DOHH2 (cell line): ENCODE measurements at regions not wholly inside any gene's neighbourhood (a gene's known extent, or its start where the extent isn't known, plus 50 kb on each side); places are given as distances from the start of the nearest gene placed in this dataset.

ENCODE experiments used
- H3F3A ChIP-seq: fragments of 200-600 bp; sonication (generic), shearing (Covaris generic); 2 replicates; pipeline ENCODE4 v1.6.0; 2016; ENCODE audit warnings: antibody characterized with exemption, mild to moderate bottlenecking; ENCODE audit not compliant: control insufficient read depth, insufficient read depth
- H3K27ac ChIP-seq: fragments of 200-600 bp; sonication (generic); 2 replicates; pipeline ENCODE4 v1.5.1; 2014; ENCODE audit warnings: low read depth, mild to moderate bottlenecking, low read length, moderate library complexity
- H3K27me3 ChIP-seq: fragments of 200-600 bp; sonication (generic); 2 replicates; pipeline ENCODE4 v1.6.1; 2014; ENCODE audit warnings: mild to moderate bottlenecking, low read length, mixed read lengths; ENCODE audit not compliant: control insufficient read depth
- H3K36me3 ChIP-seq: fragments of 200-600 bp; sonication (generic); 2 replicates; pipeline ENCODE4 v1.6.1; 2014; ENCODE audit warnings: mild to moderate bottlenecking, low read length, moderate library complexity, mixed read lengths; ENCODE audit not compliant: control insufficient read depth
- H3K4me1 ChIP-seq: fragments of 200-600 bp; sonication (generic); 2 replicates; pipeline ENCODE4 v1.6.1; 2014; ENCODE audit warnings: mild to moderate bottlenecking, low read length, mixed read lengths; ENCODE audit not compliant: control insufficient read depth
- H3K4me2 ChIP-seq: fragments of 200-600 bp; sonication (generic); 2 replicates; pipeline ENCODE4 v1.6.0; 2014; ENCODE audit warnings: mild to moderate bottlenecking, low read length, moderate library complexity
- H3K4me3 ChIP-seq: fragments of 200-600 bp; sonication (generic); 2 replicates; pipeline ENCODE4 v1.5.1; 2014; ENCODE audit warnings: mild to moderate bottlenecking, low read length, mixed read lengths
- H3K79me2 ChIP-seq: fragments of 200-600 bp; sonication (generic); 2 replicates; pipeline ENCODE4 v1.6.1; 2014; ENCODE audit warnings: mild to moderate bottlenecking, low read length, mixed read lengths; ENCODE audit not compliant: control insufficient read depth
- H3K9me2 ChIP-seq: fragments of 200-600 bp; sonication (generic); replicated peaks from 2 replicates; pipeline ENCODE4 v1.6.1; 2014; ENCODE audit warnings: mild to moderate bottlenecking, low read length, mixed read lengths; ENCODE audit not compliant: control insufficient read depth
- H3K9me3 ChIP-seq: fragments of 200-600 bp; sonication (generic); 2 replicates; pipeline ENCODE4 v1.6.1; 2014; ENCODE audit warnings: antibody characterized with exemption, low read length, mixed read lengths; ENCODE audit not compliant: control insufficient read depth, insufficient read depth
- H4K20me1 ChIP-seq: fragments of 200-600 bp; sonication (generic); 2 replicates; pipeline ENCODE4 v1.6.0; 2014; ENCODE audit warnings: low read depth, mild to moderate bottlenecking, antibody characterized with exemption, low read length, moderate library complexity; ENCODE audit not compliant: control insufficient read depth, insufficient read depth
- CTCF ChIP-seq: fragments of 200-600 bp; sonication (generic); IDR thresholded peaks from one replicate; pipeline ENCODE4 v1.5.1; 2014; ENCODE audit warnings: antibody characterized with exemption, mild to moderate bottlenecking, low read depth, low read length; ENCODE audit not compliant: poor library complexity, severe bottlenecking
- EZH2phosphoT487 ChIP-seq: fragments of 200-600 bp; sonication (generic); IDR thresholded peaks from 2 replicates; pipeline ENCODE4 v1.6.1; 2017; ENCODE audit warnings: borderline replicate concordance, mild to moderate bottlenecking, antibody characterized with exemption, low read length, moderate library complexity, mixed read lengths

- Histone ChIP-seq H3K36me3 (no peaks in the 10 kb centered on the region), H3K79me2 (no peaks in the 10 kb centered on the region), H4K20me1 (no peaks in the 10 kb centered on the region), H3K4me2 (no peak overlapping the region), H3K27ac (no peak overlapping the region), H3K4me1 (no peaks in the 10 kb centered on the region), H3F3A (no peaks in the 10 kb centered on the region), H3K9me2 (no peaks in the 10 kb centered on the region), H3K4me3 (no peak overlapping the region), H3K9me3 (no peaks in the 10 kb centered on the region), H3K27me3 (no peaks in the 10 kb centered on the region)
- no peak for TF ChIP-seq CTCF
- no peak for TF ChIP-seq EZH2phosphoT487
Measured at GRCh38 chr10:36688717-36689116, 436.7 kb upstream of the ANKRD30A start.

- no peaks in the 10 kb centered on the region for H3K9me2 ChIP-seq
- no peaks in the 10 kb centered on the region for H3F3A ChIP-seq
- TF ChIP-seq CTCF, result no peak
- TF ChIP-seq EZH2phosphoT487, result no peak
- H3K4me3 ChIP-seq, result no peak overlapping the region
- H3K27ac ChIP-seq, result no peak overlapping the region
- H3K9me3 ChIP-seq, result no peaks in the 10 kb centered on the region
- no peak overlapping the region for H3K4me2 ChIP-seq
- no peaks in the 10 kb centered on the region for H3K79me2 ChIP-seq
- no peaks in the 10 kb centered on the region for H3K4me1 ChIP-seq
- no peaks in the 10 kb centered on the region for H3K36me3 ChIP-seq
- no peaks in the 10 kb centered on the region for H4K20me1 ChIP-seq
- H3K27me3 ChIP-seq, result no peaks in the 10 kb centered on the region
Measured at GRCh38 chr10:36683421-36683820, 442.0 kb upstream of the ANKRD30A start.

GRCh38 chr10:36681751-36682632 is 443.4 kb upstream of the ANKRD30A start:
- no peak overlapping the region for H3K27ac ChIP-seq
- H3K4me3 ChIP-seq, result no peak overlapping the region
- no peaks in the 10 kb centered on the region for H3K9me2 ChIP-seq
- H3F3A ChIP-seq, result no peaks in the 10 kb centered on the region
- H3K27me3 ChIP-seq, result no peaks in the 10 kb centered on the region
- H3K79me2 ChIP-seq, result no peaks in the 10 kb centered on the region
- TF ChIP-seq EZH2phosphoT487, result no peak
- no peak for TF ChIP-seq CTCF
- H3K36me3 ChIP-seq, result no peaks in the 10 kb centered on the region
- H3K9me3 ChIP-seq, result no peaks in the 10 kb centered on the region
- H4K20me1 ChIP-seq, result no peaks in the 10 kb centered on the region
- no peaks in the 10 kb centered on the region for H3K4me1 ChIP-seq
- no peak overlapping the region for H3K4me2 ChIP-seq
